IMR-90 (cell line): ENCODE measurements at regions not wholly inside any gene's neighbourhood (a gene's known extent, or its start where the extent isn't known, plus 50 kb on each side); places are given as distances from the start of the nearest gene placed in this dataset.

ENCODE experiments used
- ATAC-seq: fragments of 200-7000 bp; cut with Tn5 transposase; 2 replicates; pipeline ENCODE4 v1.9.1; 2020; ENCODE audit warnings: low read depth, mild to moderate bottlenecking, moderate library complexity
- BruUV-seq: library from RNA; stranded (reverse); fragments of 400-500 nt; replicated peaks from 2 replicates; lab custom pipeline; 2021; lab: Mats Ljungman, UMichigan
- CTCF ChIA-PET: fragments of 300-600 bp; formaldehyde crosslinking; extraction: SDS; loops from one replicate; lab custom pipeline; 2021; ENCODE audit warnings: antibody characterized with exemption; lab: Yijun Ruan, JAX
- POLR2A ChIA-PET: fragments of 300-600 bp; sonication (Branson Sonifier 250); formaldehyde crosslinking; loops from one replicate; lab custom pipeline; 2022; ENCODE audit warnings: antibody characterized with exemption; ENCODE audit not compliant: unreplicated experiment; lab: Charles Lee
- DNase-seq: peaks from one replicate; pipeline ENCODE4 v3.0.0; 2013
- H2AFZ ChIP-seq: replicated peaks from 2 replicates; pipeline ENCODE3; 2013; ENCODE audit warnings: low read length, mild to moderate bottlenecking; ENCODE audit not compliant: poor library complexity
- H2AK5ac ChIP-seq: 2 replicates; pipeline ENCODE4 v1.6.1; 2013; ENCODE audit warnings: low read depth, low read length, inconsistent platforms
- H2AK9ac ChIP-seq: replicated peaks from 2 replicates; pipeline ENCODE3; 2013; ENCODE audit warnings: mild to moderate bottlenecking, low read depth, low read length, moderate library complexity; ENCODE audit not compliant: poor library complexity
- H2BK120ac ChIP-seq: 2 replicates; pipeline ENCODE4 v1.6.1; 2013; ENCODE audit warnings: low read depth, low read length, inconsistent platforms
- H2BK15ac ChIP-seq: 3 replicates; pipeline ENCODE4 v1.6.1; 2013; ENCODE audit warnings: low read depth, low read length, inconsistent platforms
- H2BK20ac ChIP-seq: 2 replicates; pipeline ENCODE4 v1.6.1; 2013; ENCODE audit warnings: low read depth, mild to moderate bottlenecking, inconsistent platforms, low read length, moderate library complexity
- H2BK5ac ChIP-seq: 2 replicates; pipeline ENCODE4 v1.6.1; 2013; ENCODE audit warnings: mild to moderate bottlenecking, low read depth, low read length, inconsistent platforms; ENCODE audit not compliant: poor library complexity, severe bottlenecking
- H3K14ac ChIP-seq: replicated peaks from 2 replicates; pipeline ENCODE4 v1.6.1; 2013; ENCODE audit warnings: low read depth, low read length, inconsistent platforms
- H3K18ac ChIP-seq: 2 replicates; pipeline ENCODE4 v1.6.1; 2013; ENCODE audit warnings: low read depth, low read length, control low read depth
- H3K23ac ChIP-seq: 2 replicates; pipeline ENCODE4 v1.6.1; 2013; ENCODE audit warnings: low read depth, low read length, inconsistent platforms
- H3K27ac ChIP-seq: 2 replicates; pipeline ENCODE4 v1.5.1; 2013; ENCODE audit warnings: mild to moderate bottlenecking, control low read depth, low read length; ENCODE audit not compliant: insufficient read depth
- H3K27me3 ChIP-seq: 2 replicates; pipeline ENCODE4 v1.6.1; 2013; ENCODE audit warnings: low read length; ENCODE audit not compliant: control insufficient read depth, insufficient read depth
- H3K36me3 ChIP-seq: 2 replicates; pipeline ENCODE4 v1.6.1; 2013; ENCODE audit warnings: low read length, mixed read lengths; ENCODE audit not compliant: control insufficient read depth, insufficient read depth
- H3K4ac ChIP-seq: 2 replicates; pipeline ENCODE4 v1.6.1; 2013; ENCODE audit warnings: low read depth, low read length, inconsistent platforms
- H3K4me1 ChIP-seq: 2 replicates; pipeline ENCODE4 v1.6.1; 2013; ENCODE audit warnings: low read length, mixed read lengths; ENCODE audit not compliant: control insufficient read depth, insufficient read depth
- H3K4me2 ChIP-seq: 2 replicates; pipeline ENCODE4 v1.6.1; 2013; ENCODE audit warnings: low read depth, mild to moderate bottlenecking, control low read depth, low read length, moderate library complexity
- H3K4me3 ChIP-seq: 2 replicates; pipeline ENCODE4 v1.5.1; 2013; ENCODE audit warnings: low read depth, mild to moderate bottlenecking, control low read depth, low read length, moderate library complexity; ENCODE audit not compliant: insufficient read depth
- H3K56ac ChIP-seq: 2 replicates; pipeline ENCODE4 v1.6.1; 2013; ENCODE audit warnings: low read length, inconsistent platforms; ENCODE audit not compliant: insufficient read depth; ENCODE audit errors: extremely low read depth
- H3K79me1 ChIP-seq, 2 experiments: 2 replicates each; pipeline ENCODE4 v1.6.1; 2013; ENCODE audit warnings: low read length in 2 of 2, inconsistent platforms in 1 of 2, low read depth in 1 of 2
- H3K9ac ChIP-seq: 2 replicates; pipeline ENCODE4 v1.6.1; 2013; ENCODE audit warnings: low read depth, low read length, control low read depth
- H3K9me1 ChIP-seq: 2 replicates; pipeline ENCODE4 v1.6.1; 2013; ENCODE audit warnings: low read length, inconsistent platforms; ENCODE audit not compliant: insufficient read depth
- H3K9me3 ChIP-seq: 2 replicates; pipeline ENCODE4 v1.6.1; 2013; ENCODE audit warnings: low read length; ENCODE audit not compliant: control insufficient read depth, insufficient read depth
- H4K20me1 ChIP-seq: 2 replicates; pipeline ENCODE4 v1.6.1; 2013; ENCODE audit warnings: low read length, inconsistent platforms; ENCODE audit not compliant: insufficient read depth
- H4K5ac ChIP-seq: 2 replicates; pipeline ENCODE4 v1.6.1; 2013; ENCODE audit warnings: mild to moderate bottlenecking, low read depth, low read length, control low read depth
- H4K8ac ChIP-seq, 2 experiments: 2 replicates each; pipeline ENCODE4 v1.6.1; 2013; ENCODE audit warnings: low read depth in 2 of 2, low read length in 2 of 2, control low read depth in 1 of 2, inconsistent platforms in 1 of 2
- H4K91ac ChIP-seq: 2 replicates; pipeline ENCODE4 v1.6.1; 2013; ENCODE audit warnings: low read depth, low read length, inconsistent platforms; ENCODE audit not compliant: insufficient read depth
- MAFK ChIP-seq: IDR thresholded peaks from 2 replicates; pipeline ENCODE4 v1.6.1; 2012; ENCODE audit warnings: low read depth, low read length, improper control_type of control experiment
- RFX5 ChIP-seq: IDR thresholded peaks from 2 replicates; pipeline ENCODE4 v1.8.0; 2012; ENCODE audit warnings: low read depth, mild to moderate bottlenecking, low read length, moderate library complexity
- WGBS, 2 experiments: methylation state at CpG; one replicate each; pipeline versions ENCODE4 v1.1.5 to v1.1.7; 2013; ENCODE audit warnings: missing lambda C conversion rate in 2 of 2; ENCODE audit not compliant: insufficient read length in 1 of 2; ENCODE audit errors: extremely low coverage in 2 of 2; 5-methylcytosine and 5-hydroxymethylcytosine counted together
- dilution Hi-C: fragments of 300-500 bp; cut with HindIII; formaldehyde crosslinking; loops from one replicate; pipeline ENCODE4 v1.14.3; 2018; ENCODE audit warnings: low sequenced_read_pairs; ENCODE audit not compliant: unreplicated experiment
- in situ Hi-C: fragments of 300-500 bp; cut with MboI; formaldehyde crosslinking; loops from 3 replicates; pipeline ENCODE4 v1.14.3; 2019; ENCODE audit warnings: low sequenced_read_pairs, inconsistent platforms, mixed read lengths
- intact Hi-C: fragments of 100-400 bp; cut with micrococcal nuclease; formaldehyde crosslinking; loops from 2 replicates; pipeline ENCODE4 v1.10.0; 2022

DNA sequence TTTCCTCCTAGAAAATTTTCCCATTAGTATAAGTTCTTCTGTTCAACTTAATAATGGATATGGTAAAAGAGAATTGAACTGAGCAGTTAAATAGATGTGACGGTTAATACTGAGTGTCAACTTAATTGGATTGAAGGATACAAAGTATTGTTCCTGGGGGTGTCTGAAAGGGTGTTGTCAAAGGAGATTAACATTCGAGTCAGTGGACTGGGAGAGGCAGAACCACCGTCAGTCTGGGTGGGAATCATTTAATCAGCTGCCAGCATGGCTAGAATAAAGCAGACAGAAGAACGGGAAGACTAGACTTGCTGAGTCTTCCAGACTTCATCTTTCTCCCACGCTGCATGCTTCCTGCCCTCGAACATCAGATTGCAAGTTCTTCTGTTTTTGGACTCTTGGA is 689.6 kb upstream of the CDH10 start:
- H3K9me1 ChIP-seq, result no peaks in the 10 kb centered on the region
- H3K27me3 ChIP-seq, result no peaks in the 10 kb centered on the region
- H3K56ac ChIP-seq, result no peak overlapping the region
- no peak overlapping the region for H2AFZ ChIP-seq
- H2AK5ac ChIP-seq, result no peak overlapping the region
- no peaks in the 10 kb centered on the region for H3K4me1 ChIP-seq
- DNase-seq (no peak), ATAC-seq (no peak)
- no peak overlapping the region for H2BK120ac ChIP-seq
- no peak overlapping the region for H2BK5ac ChIP-seq
- no peak overlapping the region for H3K14ac ChIP-seq
- no peaks in the 10 kb centered on the region for H3K36me3 ChIP-seq
- H3K4ac ChIP-seq, result no peak overlapping the region
- no peak overlapping the region for H4K91ac ChIP-seq
- H4K5ac ChIP-seq, result no peak overlapping the region
- H3K9me3 ChIP-seq, result peaks cover 22% of the 10 kb centered on the region
- no peak overlapping the region for H3K4me3 ChIP-seq
- H2BK15ac ChIP-seq, result no peak overlapping the region
- no peak overlapping the region for H3K23ac ChIP-seq
- ChIA-PET CTCF (no interaction called here), POLR2A (no interaction called here)
- H3K9ac ChIP-seq, result no peak overlapping the region
- no TSS peak for BruUV-seq
- H2BK20ac ChIP-seq, result no peak overlapping the region
- H3K18ac ChIP-seq, result no peak overlapping the region
- no CpG with 5 or more reads among the region's 6 CpGs for WGBS, 2 experiments
- dilution Hi-C loops (no loop called here), in situ Hi-C loops (no loop called here), intact Hi-C loops (no loop called here)
- no peak overlapping the region for H3K27ac ChIP-seq
- no peak overlapping the region for H4K8ac ChIP-seq
- H3K79me1 ChIP-seq, result no peaks in the 10 kb centered on the region
- H4K20me1 ChIP-seq, result no peaks in the 10 kb centered on the region
- H3K4me2 ChIP-seq, result no peak overlapping the region
- no peak overlapping the region for H2AK9ac ChIP-seq
- TF ChIP-seq MAFK, result no peak
- no peak for TF ChIP-seq RFX5
